ENCODE measurements at regions not wholly inside any gene's neighbourhood (a gene's known extent, or its start where the extent isn't known, plus 50 kb on each side); places are given as distances from the start of the nearest gene placed in this dataset.

DNA sequence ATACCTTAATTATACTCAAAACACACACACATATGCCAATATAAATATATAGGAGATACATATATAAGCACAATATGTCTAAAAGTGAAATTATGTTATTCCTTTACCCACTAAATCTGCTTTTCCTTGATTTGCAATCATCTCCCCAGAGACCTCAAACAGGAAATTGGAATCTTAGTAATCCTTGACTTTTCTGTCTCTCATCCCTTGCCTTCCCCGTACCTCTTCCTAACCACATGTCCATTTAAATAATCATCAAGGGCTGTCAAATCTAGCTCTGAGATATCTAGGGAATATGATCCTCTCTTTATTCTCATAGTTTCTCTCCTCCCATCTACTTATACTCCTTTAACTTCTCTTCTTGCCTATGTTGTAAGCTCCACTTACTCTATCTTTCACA is 336.6 kb downstream of the HGF start:
- H3K4me1 ChIP-seq (replicated peaks in 1 of 4; ENCODE audit: control insufficient read depth in 3 of 4, insufficient read depth in 4 of 4, low read length in 3 of 4) = no peaks in the 10 kb centered on the region
- H2BK5ac ChIP-seq (ENCODE audit: low read depth, low read length) = no peak overlapping the region
- H3K23me2 ChIP-seq (ENCODE audit: low read depth, low read length) = no peaks in the 10 kb centered on the region
- H3K27ac ChIP-seq (ENCODE audit: low read depth, low read length) = no peak overlapping the region
- H3K4ac ChIP-seq (replicated peaks; ENCODE audit: insufficient read length, low read depth, low read length) = no peak overlapping the region
- DNase-seq (ENCODE audit: low read depth in 1 of 2, low spot score in 2 of 2) (no peak), FAIRE-seq (no peak)
- no peak overlapping the region for H2BK120ac ChIP-seq (replicated peaks; ENCODE audit: low read depth, low read length)
- no peak overlapping the region for H4K5ac ChIP-seq (ENCODE audit: insufficient read length, low read depth, low read length)
- H4K20me1 ChIP-seq (replicated peaks in 1 of 2; ENCODE audit: control insufficient read depth in 1 of 2, insufficient read depth in 2 of 2, low read length in 2 of 2) = no peaks in the 10 kb centered on the region
- H3K79me1 ChIP-seq (ENCODE audit: low read depth, low read length) = no peaks in the 10 kb centered on the region
- no peak overlapping the region for H3K9ac ChIP-seq (replicated peaks in 1 of 4; ENCODE audit: extremely low read depth in 1 of 4, low read depth in 3 of 4, low read length in 3 of 4)
- no peaks in the 10 kb centered on the region for H3K27me3 ChIP-seq (replicated peaks in 1 of 4; ENCODE audit: control insufficient read depth in 3 of 4, extremely low read depth in 1 of 4, insufficient read depth in 3 of 4, low read length in 3 of 4)
- H3K9me3 ChIP-seq (ENCODE audit: insufficient read depth in 2 of 2, low read depth in 1 of 2, low read length in 1 of 2) = peaks cover 0 to 5% of the 10 kb centered on the region in 2 experiments; a peak in 1 of 4 replicates
- H4K91ac ChIP-seq (replicated peaks; ENCODE audit: insufficient read length, low read length) = no peak overlapping the region
- ChIA-PET CTCF (ENCODE audit: partially characterized antibody) (interaction anchor here (0.7 to 1.2 kb wide), 3 partner anchors 16 to 176 kb away, joined by 3 read pairs; no protein-coding TSS in a partner anchor), POLR2A (ENCODE audit: partially characterized antibody) (no interaction called here)
- no peak overlapping the region for H2AFZ ChIP-seq (ENCODE audit: low read length)
- TF ChIP-seq BCL11A (IDR thresholded peaks at IDR 0.05; ENCODE audit: low read depth in 2 of 2, low read length in 2 of 2) = no peak
- no peak overlapping the region for H2BK12ac ChIP-seq (ENCODE audit: low read depth, low read length)
- H2BK20ac ChIP-seq (ENCODE audit: low read length) = no peak overlapping the region
- H3K56ac ChIP-seq (replicated peaks; ENCODE audit: insufficient read length, low read depth, low read length) = no peak overlapping the region
- H2AK5ac ChIP-seq (ENCODE audit: low read depth, low read length) = no peak overlapping the region
- no peak overlapping the region for H3K4me2 ChIP-seq (ENCODE audit: insufficient read depth in 1 of 2, low read depth in 2 of 2, low read length in 2 of 2)
- 88% methylated on average over 1 of the region's 1 CpG; no CpG with 5 or more reads in 1 of the 2 experiments for WGBS, 2 experiments (ENCODE audit: extremely low coverage in 1 of 2, insufficient coverage in 1 of 2, insufficient read length in 1 of 2, insufficient replicate concordance in 2 of 2, low coverage in 1 of 2, low lambda C conversion rate in 2 of 2, missing lambda C conversion rate in 1 of 2)
- no peak overlapping the region for H3K23ac ChIP-seq (ENCODE audit: insufficient read length)
- no peaks in the 10 kb centered on the region for H3K36me3 ChIP-seq (ENCODE audit: control insufficient read depth in 2 of 4, insufficient read depth in 4 of 4, low read length in 3 of 4)
- H4K8ac ChIP-seq (ENCODE audit: extremely low read depth, insufficient read depth, low read length) = no peak overlapping the region
- no peaks in the 10 kb centered on the region for H3K79me2 ChIP-seq (ENCODE audit: control insufficient read depth in 1 of 2, insufficient read depth in 2 of 2, low read length in 2 of 2)
- no peak overlapping the region for H3K4me3 ChIP-seq (ENCODE audit: extremely low read depth in 1 of 4, insufficient read depth in 2 of 4, low read depth in 3 of 4, low read length in 4 of 4)
- H2BK15ac ChIP-seq (ENCODE audit: low read length) = no peak overlapping the region
- H3K14ac ChIP-seq (ENCODE audit: insufficient read length) = no peak overlapping the region
- H3K18ac ChIP-seq (ENCODE audit: extremely low read depth, low read length) = no peak overlapping the region
